RKO (cell line): ENCODE measurements at regions not wholly inside any gene's neighbourhood (a gene's known extent, or its start where the extent isn't known, plus 50 kb on each side); places are given as distances from the start of the nearest gene placed in this dataset.
A peak's percentile ranks its signal among the peaks of the same experiment; 100 is the strongest.
"Not testable (repeated sequence)": the region's sequence is repeated elsewhere in the genome, so short reads cannot be mapped to it uniquely, and the experiment has no call there.

Experiments
- DNase-seq: peaks from one replicate; pipeline ENCODE4 v3.0.0-alpha.2; 2016; ENCODE audit warnings: low spot score

- no peak for DNase-seq
Measured at GRCh38 chr3:88000853-88001252, 58.0 kb downstream of the CGGBP1 start.

DNA sequence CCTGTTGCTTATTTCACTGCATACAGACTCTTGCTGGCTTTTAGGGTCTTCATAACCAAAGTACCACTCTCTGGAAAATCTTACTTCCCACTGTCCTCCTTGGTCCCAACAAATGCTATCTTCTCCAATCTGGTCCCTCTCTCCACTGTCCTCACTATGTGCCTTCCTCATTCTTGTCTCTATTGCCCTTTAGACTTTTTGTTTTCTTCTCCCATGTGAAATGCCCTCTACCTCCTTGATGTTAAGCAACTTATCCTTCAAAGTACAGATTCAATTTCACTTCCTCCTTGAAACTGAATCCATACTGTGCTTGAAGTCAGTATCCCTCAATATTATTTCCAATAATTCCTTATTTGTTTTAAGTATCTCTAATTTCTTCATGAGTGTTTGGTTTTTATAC is 60.8 kb downstream of the CGGBP1 start:
- no peak for DNase-seq

GRCh38 chr3:87997298-87997697 is 61.5 kb downstream of the CGGBP1 start:
- no peak for DNase-seq

DNA sequence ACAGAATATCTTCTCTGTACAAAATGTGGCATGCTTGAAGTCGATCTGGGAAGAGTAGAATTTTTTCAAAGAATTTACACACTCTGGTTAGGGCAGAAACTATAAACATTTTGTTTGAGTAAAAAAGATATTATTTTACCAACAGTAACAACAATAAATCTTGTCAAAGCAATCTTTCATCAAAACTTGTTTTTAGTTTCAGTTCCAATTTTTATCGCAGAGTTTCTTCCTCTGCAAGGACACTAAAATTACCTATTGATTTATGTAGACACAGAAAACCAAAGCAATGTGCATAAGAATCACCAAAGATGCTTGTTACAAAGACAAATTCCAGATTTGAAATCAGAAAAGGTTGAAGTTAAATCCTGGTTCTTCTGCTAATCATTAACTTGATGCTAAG is 61.9 kb downstream of the CGGBP1 start:
- DNase-seq = no peak

DNA sequence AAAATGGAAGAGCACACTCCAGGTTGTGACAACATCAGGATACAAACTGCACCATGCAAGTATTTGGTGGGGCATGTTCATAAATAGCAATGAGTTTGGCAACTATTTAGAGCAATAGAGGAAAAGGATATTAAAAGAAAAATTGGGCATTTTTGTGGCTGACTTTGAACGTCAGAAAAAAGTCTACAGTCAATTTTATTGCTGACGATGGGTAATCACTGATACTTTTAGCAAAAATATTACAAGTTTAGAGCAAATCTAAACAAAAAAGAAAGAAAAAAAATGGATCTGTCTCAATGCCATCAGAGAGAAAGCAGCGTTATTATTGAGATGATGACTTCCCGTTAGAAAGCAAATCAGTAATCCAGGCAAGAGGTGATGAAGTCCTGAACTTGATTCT is 65.2 kb downstream of the CGGBP1 start:
- DNase-seq = no peak

GRCh38 chr3:87987952-87988351 is 70.9 kb downstream of the CGGBP1 start:
- DNase-seq = no peak

DNA sequence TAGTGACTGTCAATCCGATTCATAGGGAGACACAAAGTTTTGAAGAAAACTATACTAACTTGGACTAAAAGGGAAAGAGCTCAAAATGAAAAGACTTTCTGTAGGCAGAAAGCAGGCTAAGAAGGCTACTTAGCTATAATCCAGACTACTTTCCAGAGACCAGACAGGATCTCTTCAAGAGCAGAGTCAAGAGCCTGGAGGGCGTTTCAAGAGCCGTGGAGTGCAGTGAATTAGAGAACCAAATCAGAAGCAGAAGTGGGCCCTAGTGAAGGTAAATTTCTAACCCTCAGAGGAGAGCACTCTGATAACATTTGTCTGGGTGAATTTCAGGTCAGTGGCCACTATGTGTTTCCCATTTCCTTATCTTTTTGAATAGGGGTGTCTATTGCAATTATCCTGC is 76.4 kb downstream of the CGGBP1 start:
- DNase-seq = no peak

- DNase-seq = no peak
Measured at GRCh38 chr3:87979527-87979926, 79.3 kb downstream of the CGGBP1 start.

DNA sequence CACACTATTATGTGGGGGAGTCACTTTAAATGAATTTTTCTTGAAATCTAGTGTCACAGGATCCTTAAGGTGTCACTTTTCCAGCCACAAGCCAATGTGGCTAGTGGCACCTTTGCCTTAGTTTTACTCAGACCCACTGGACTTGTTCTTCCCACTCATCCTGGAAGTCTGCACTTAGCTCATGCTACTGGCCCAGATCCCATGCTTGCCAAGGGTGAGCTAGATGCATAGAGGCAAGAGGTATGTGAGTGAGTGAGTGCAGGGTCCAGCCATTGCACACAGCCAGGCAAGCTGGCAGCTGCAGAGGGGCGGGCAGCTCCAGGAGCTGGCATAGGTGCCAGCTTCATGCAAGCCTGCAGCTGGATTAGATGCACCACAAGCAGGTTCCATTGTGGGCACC is 81.0 kb downstream of the CGGBP1 start:
- DNase-seq = no peak

DNA sequence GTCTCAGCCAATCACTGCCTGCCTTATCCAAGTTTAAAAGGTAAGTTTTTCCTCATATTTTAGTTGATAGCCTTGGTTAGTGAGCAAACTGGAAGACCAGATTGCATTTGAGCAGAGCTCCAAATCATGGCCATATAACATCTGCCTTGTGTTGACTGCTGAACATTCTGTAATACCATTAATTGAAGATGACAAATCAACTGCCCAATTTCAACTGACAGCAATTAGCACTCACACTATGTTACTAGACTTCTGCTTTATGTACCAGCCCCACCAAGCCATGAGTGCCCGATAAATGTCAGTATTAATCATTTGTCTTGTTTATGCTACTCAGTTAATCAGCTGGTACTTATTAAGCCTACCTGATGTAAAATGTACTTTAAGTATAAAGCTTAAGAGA is 83.1 kb downstream of the CGGBP1 start:
- no peak for DNase-seq

DNA sequence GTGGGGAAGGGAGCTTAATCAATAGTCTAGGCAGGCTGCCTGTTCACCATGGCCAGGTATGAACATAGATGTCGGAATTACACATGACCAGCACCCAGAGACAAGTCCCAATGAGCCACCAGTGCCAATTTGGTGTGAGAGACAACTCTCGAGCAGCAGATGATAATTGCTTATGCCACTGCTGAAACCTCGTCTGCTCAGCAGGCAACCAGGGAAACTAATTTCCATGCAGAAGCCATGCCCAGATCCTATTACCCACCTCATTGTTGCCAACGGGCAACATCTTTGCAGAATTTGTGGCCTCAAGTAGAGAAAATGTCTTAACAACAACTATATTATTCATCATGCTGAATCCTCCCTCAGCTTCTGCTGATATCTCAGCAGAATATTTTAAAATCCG is 84.9 kb downstream of the CGGBP1 start:
- no peak for DNase-seq

DNA sequence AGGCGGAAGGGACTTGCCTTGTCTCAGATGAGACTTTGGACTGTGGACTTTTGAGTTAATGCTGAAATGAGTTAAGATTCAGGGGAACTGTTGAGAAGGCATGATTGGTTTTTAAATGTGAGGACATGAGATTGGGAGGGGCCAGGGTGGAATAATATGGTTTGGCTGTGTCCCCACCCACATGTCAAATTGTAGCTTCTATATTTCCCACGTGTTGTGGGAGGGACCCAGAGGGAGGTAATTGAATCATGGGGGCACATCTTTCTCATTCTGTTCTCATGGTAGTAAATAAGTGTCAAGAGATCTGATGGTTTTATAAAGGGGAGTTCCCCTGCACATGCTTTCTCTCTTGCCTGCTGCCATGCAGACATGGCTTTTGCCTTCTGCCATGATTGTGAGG is 89.2 kb downstream of the CGGBP1 start:
- no peak for DNase-seq

DNA sequence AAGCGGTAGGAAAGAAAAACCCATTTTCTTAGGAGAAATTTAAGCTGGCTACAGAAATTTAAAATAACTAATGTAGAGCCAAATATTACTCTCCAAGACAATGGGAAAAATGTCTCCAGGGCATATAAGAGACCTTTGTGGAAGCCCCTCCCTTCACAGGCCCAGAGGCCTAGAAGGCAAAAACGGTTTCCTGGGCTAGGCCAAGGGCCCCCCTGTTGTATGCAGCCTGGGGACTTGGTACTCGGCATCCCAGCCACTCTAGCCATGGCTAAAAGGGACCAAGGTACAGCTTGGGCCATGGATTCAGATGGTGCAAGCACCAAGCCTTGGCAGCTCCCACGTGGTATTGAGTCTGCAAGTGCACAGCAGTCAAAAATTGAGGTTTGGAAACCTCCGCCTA is 90.1 kb downstream of the CGGBP1 start:
- DNase-seq = no peak

DNA sequence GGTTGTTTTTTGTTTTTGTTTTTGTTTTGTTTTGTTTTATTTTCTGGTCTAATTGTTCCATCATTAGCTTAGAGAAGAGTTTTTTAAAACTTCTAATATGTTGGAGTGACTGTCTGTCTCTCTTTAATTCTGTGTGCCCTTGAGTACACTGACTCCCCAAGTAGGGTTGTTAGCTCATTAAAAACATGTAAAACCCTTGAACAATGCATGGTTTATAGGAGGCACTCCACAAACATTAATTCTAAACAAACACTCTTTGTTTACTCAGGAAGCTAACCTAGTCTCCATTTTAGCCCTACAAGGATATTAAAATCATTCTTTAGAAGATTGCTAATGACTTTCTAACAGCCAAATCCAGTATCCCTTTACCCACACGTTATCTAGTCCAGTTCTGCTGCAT is 100.5 kb downstream of the CGGBP1 start:
- no peak for DNase-seq

DNA sequence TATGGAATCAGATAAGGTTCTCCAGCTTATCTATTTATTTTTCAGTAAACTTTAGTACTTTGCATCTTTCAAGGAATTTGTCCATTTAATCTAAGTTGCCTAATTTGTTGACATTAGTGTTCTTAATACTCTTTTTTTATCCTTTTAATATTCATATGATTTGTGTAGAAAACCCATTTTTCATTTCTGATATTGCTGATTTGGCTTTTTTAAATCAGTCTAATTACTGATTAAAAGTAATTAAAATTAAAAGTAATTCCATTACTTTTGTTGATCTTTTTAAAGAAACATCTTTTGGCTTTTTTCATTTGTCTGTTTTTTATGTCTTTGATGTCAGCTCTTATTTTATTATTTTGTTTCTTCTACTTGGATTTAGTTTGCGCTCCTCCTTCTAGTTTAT is 101.2 kb downstream of the CGGBP1 start:
- no peak for DNase-seq

DNA sequence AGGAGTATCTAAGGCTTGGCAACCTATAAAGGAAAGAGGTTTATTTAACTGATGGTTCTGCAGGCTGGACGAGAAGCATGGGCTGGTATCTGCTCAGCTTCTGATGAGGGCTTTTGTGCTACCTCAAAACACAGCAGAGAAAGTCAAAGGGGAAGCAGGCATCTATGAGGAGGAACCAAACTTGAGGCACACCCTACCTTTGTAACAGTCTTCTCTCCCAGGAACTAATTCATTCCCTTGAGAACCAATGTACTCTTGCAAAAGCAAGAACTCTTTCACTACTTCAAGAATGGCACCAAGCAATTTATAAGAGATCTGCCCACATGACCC is 109.0 kb downstream of the CGGBP1 start:
- DNase-seq = no peak

DNA sequence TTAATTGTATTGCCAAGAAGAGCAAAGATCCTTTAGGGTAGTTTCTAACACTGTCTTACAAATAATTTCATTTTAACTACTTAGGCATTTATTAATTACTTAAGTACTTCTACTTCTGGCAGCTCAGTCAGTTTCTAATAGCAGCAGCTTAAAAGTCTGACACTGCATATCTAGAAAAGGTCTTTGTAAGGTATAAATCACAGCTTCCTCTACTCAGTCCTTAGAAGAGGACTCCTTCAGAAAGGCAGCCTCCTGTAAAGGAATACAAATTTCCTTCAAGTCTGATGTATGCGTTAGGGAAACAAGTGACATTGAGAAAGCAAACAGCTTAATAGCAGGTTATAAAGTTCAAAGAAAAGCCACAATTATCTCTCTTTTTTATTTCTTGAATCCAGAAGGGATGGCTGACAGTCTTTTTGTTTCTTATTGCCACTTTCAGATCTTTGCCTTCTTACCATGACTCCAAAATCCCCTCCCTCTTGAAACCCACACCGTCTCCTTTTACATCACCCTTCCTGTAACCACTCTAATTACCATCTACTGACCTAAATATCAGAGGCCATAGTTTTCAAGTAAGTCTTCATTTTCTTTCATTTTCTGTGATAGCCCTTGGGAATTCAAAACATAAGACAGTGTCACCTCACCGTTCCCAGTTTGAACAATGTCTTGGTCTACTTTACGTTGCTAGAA is 109.5 kb downstream of the CGGBP1 start:
- no peak for DNase-seq

DNA sequence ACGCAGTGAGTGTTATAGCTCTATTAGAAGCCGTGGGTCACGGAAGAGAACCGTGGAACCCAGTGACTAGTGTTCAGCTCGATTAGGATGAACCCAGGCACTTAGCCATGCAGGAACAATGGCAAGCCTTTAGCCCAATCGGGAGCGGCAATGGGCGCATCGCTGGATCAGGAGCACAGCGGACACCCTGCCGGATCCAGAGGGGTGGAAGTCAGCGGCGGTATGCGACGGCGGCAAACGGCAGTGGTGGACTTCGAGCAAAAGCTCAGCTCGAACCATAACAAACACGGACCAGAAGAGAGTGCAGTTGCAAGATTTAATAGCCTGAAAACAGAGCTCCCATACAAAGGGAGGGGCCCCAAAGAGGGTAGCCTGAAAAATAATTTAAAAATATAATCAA is 112.8 kb downstream of the CGGBP1 start:
- DNase-seq = not testable (repeated sequence)

GRCh38 chr3:87942256-87942655 is 116.5 kb downstream of the CGGBP1 start:
- not testable (repeated sequence) for DNase-seq

- no peak for DNase-seq
Measured at GRCh38 chr3:87924485-87924884, 134.3 kb downstream of the CGGBP1 start.

GRCh38 chr3:87920549-87920948 is 138.3 kb downstream of the CGGBP1 start:
- DNase-seq = no peak

GRCh38 chr3:87901141-87901540 is 157.7 kb downstream of the CGGBP1 start:
- DNase-seq = no peak

GRCh38 chr3:87900061-87900460 is 158.7 kb downstream of the CGGBP1 start:
- peak; percentile 7 for DNase-seq

DNA sequence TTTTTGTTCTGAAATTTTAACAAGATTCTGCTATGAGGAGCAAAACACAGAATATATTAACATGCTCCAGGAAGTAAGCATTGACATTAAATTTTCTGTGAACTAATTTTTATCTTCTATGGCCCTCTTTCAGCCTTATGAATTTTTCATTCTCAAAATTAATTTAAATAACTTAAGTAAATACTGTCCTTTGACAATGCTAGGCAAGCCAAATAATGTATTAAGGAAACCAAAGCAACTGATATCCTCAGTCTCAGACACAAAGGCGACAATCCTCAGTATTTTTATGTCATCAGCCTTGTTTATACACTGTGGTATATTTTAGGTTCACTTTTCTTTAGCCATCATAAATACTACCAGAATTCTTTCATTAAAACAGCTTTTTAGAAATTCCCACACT is 159.8 kb downstream of the CGGBP1 start:
- no peak for DNase-seq

GRCh38 chr3:87895983-87896382 is 162.8 kb downstream of the CGGBP1 start:
- no peak for DNase-seq
